ENCODE measurements at regions not wholly inside any gene's neighbourhood (a gene's known extent, or its start where the extent isn't known, plus 50 kb on each side); places are given as distances from the start of the nearest gene placed in this dataset.

DNA sequence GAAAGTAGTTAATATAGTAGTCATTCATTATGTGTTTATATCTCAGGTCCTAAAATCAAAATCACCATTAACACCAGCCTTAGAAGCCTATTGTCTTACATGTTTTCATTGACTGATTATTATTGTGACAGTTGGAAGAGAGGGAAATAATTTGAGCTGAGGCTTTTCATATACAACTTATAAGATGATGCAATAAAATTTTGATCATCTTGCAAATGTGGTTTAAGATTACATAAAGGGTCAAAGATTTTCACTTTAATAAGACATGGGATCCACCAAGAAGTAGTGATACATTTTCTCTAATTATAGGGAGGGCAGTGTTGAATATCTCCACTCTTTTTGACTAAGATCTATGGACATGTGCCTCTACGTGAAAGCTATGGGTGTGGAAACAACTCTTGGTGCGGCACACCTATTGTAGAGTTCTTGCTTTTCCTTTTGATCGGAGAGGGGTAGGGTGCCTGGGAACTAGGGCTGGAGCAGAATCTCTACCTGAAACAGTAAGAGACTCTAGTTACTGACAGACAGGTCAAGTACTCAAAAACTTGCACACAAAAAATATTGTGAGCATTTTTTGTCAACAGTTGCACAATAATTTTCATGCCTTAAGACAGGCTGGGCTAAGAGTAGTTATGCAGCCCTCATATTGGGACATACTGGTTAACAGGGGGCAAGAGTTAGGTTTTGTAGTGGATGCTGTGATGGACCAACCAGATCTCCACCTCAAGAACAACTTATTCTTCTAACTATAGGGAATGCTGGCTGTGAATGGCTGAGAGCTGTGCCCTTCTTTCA is 139.3 kb upstream of the FST start:
- no peaks in the 10 kb centered on the region for H3K4me1 ChIP-seq (ENCODE audit: insufficient read depth, low read length, severe bottlenecking)
- no peaks in the 10 kb centered on the region for H3K9me3 ChIP-seq (ENCODE audit: low read length)
- H4K20me1 ChIP-seq (ENCODE audit: insufficient read depth, low read length), result no peaks in the 10 kb centered on the region
- no peaks in the 10 kb centered on the region for H3F3A ChIP-seq (ENCODE audit: insufficient read depth, low read length)
- H3K27ac ChIP-seq (ENCODE audit: low read depth, low read length, poor library complexity, severe bottlenecking), result no peak overlapping the region
- no peak overlapping the region for H2AFZ ChIP-seq (ENCODE audit: low read length)
- TF ChIP-seq, protein P1, sequence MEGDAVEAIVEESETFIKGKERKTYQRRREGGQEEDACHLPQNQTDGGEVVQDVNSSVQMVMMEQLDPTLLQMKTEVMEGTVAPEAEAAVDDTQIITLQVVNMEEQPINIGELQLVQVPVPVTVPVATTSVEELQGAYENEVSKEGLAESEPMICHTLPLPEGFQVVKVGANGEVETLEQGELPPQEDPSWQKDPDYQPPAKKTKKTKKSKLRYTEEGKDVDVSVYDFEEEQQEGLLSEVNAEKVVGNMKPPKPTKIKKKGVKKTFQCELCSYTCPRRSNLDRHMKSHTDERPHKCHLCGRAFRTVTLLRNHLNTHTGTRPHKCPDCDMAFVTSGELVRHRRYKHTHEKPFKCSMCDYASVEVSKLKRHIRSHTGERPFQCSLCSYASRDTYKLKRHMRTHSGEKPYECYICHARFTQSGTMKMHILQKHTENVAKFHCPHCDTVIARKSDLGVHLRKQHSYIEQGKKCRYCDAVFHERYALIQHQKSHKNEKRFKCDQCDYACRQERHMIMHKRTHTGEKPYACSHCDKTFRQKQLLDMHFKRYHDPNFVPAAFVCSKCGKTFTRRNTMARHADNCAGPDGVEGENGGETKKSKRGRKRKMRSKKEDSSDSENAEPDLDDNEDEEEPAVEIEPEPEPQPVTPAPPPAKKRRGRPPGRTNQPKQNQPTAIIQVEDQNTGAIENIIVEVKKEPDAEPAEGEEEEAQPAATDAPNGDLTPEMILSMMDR (IDR thresholded peaks at IDR 0.05; ENCODE audit: low read length), result no peak
- TF ChIP-seq EZH2 (IDR thresholded peaks at IDR 0.05; ENCODE audit: borderline replicate concordance, low read length), result no peak
- H3K4me2 ChIP-seq (ENCODE audit: low read length), result no peak overlapping the region
- no peak overlapping the region for H3K4me3 ChIP-seq (ENCODE audit: low read depth, low read length, poor library complexity, severe bottlenecking)
- H3K27me3 ChIP-seq (ENCODE audit: insufficient read depth, low read length), result no peaks in the 10 kb centered on the region
- no peak overlapping the region for H3K9ac ChIP-seq (ENCODE audit: low read length)
- H3K9me2 ChIP-seq (ENCODE audit: low read depth, low read length), result no peaks in the 10 kb centered on the region
- no peaks in the 10 kb centered on the region for H3K79me2 ChIP-seq (ENCODE audit: insufficient read depth, low read length)
- no peaks in the 10 kb centered on the region for H3K36me3 ChIP-seq (ENCODE audit: insufficient read depth, low read length)

DNA sequence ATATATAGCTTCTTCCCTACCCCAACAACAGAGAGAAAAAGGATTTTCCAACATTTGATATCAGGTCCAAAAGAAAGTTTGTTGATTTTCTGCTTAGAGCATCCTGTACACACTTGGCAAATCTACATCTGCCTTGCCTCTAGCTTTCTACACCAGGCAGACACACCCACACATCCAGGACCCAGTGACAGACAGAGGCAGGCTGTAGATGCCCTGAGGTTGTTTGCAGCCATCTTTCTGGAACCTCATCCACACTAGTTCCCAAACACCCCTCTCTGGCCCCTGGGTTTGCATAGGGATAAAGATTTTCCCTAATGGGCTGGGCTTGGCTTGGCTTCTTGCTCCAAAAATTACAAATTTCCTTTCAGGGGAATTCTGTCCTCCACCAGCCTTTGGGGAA is 138.2 kb upstream of the FST start:
- TF ChIP-seq, protein P1 (IDR thresholded peaks at IDR 0.05; ENCODE audit: low read length), result no peak
- TF ChIP-seq EZH2 (IDR thresholded peaks at IDR 0.05; ENCODE audit: borderline replicate concordance, low read length), result no peak
- Histone ChIP-seq H3K36me3 (ENCODE audit: insufficient read depth, low read length) (no peaks in the 10 kb centered on the region), H3K9ac (ENCODE audit: low read length) (no peak overlapping the region), H3K4me1 (ENCODE audit: insufficient read depth, low read length, severe bottlenecking) (no peaks in the 10 kb centered on the region), H3K4me2 (ENCODE audit: low read length) (no peak overlapping the region), H3K9me3 (ENCODE audit: low read length) (no peaks in the 10 kb centered on the region), H3F3A (ENCODE audit: insufficient read depth, low read length) (no peaks in the 10 kb centered on the region), H3K4me3 (ENCODE audit: low read depth, low read length, poor library complexity, severe bottlenecking) (no peak overlapping the region), H3K27me3 (ENCODE audit: insufficient read depth, low read length) (no peaks in the 10 kb centered on the region), H3K79me2 (ENCODE audit: insufficient read depth, low read length) (no peaks in the 10 kb centered on the region), H4K20me1 (ENCODE audit: insufficient read depth, low read length) (no peaks in the 10 kb centered on the region), H3K27ac (ENCODE audit: low read depth, low read length, poor library complexity, severe bottlenecking) (no peak overlapping the region), H3K9me2 (ENCODE audit: low read depth, low read length) (no peaks in the 10 kb centered on the region), H2AFZ (ENCODE audit: low read length) (no peak overlapping the region)

DNA sequence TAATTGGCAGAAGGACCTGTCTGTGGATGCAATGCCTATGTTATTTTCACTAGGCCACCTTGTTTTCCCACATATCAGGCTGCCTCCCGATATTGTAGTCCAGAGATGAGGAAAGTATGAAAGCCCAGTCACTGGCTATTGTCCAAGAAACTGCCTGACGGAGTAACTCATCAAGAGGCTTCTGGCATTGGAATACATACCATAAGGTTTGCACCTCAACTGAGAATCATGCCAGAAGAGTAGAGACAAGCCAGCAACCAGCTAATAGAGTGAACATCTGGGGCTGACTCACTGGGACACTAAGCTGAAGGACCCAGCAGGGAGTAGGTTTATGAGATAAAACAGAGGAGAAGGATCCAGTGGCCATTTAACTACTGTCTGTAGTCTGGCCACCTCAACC is 137.2 kb upstream of the FST start:
- Histone ChIP-seq H3K27ac (ENCODE audit: low read depth, low read length, poor library complexity, severe bottlenecking) (no peak overlapping the region), H3K9ac (ENCODE audit: low read length) (no peak overlapping the region), H3K9me2 (ENCODE audit: low read depth, low read length) (no peaks in the 10 kb centered on the region), H3K4me3 (ENCODE audit: low read depth, low read length, poor library complexity, severe bottlenecking) (no peak overlapping the region), H3K36me3 (ENCODE audit: insufficient read depth, low read length) (no peaks in the 10 kb centered on the region), H4K20me1 (ENCODE audit: insufficient read depth, low read length) (no peaks in the 10 kb centered on the region), H2AFZ (ENCODE audit: low read length) (no peak overlapping the region), H3K9me3 (ENCODE audit: low read length) (no peaks in the 10 kb centered on the region), H3K4me2 (ENCODE audit: low read length) (no peak overlapping the region), H3K79me2 (ENCODE audit: insufficient read depth, low read length) (no peaks in the 10 kb centered on the region), H3K4me1 (ENCODE audit: insufficient read depth, low read length, severe bottlenecking) (no peaks in the 10 kb centered on the region), H3K27me3 (ENCODE audit: insufficient read depth, low read length) (no peaks in the 10 kb centered on the region), H3F3A (ENCODE audit: insufficient read depth, low read length) (no peaks in the 10 kb centered on the region)
- no peak for TF ChIP-seq EZH2 (IDR thresholded peaks at IDR 0.05; ENCODE audit: borderline replicate concordance, low read length)
- TF ChIP-seq, protein P1 (IDR thresholded peaks at IDR 0.05; ENCODE audit: low read length), result no peak
